GM21528 (cell line): ENCODE measurements at regions not wholly inside any gene's neighbourhood (a gene's known extent, or its start where the extent isn't known, plus 50 kb on each side); places are given as distances from the start of the nearest gene placed in this dataset.

Source experiments
- ATAC-seq: cut with Tn5 transposase; IDR thresholded peaks from one replicate; pipeline ENCODE4 v1.9.1; 2021; ENCODE audit warnings: mild to moderate bottlenecking, moderate library complexity; ENCODE audit not compliant: unreplicated experiment, low FRiP score

- ATAC-seq: no peak
These were observed 305.8 kb downstream of the EIPR1 start for GRCh38 chr2:3071685-3072263.

- ATAC-seq: no peak
These were observed 310.8 kb downstream of the EIPR1 start for GRCh38 chr2:3066831-3067230.

GRCh38 chr2:3065928-3066327, 311.7 kb downstream of the EIPR1 start:
- ATAC-seq: no peak

- ATAC-seq: no peak
These were observed 314.9 kb downstream of the EIPR1 start for GRCh38 chr2:3062476-3063260.

GRCh38 chr2:3060049-3060448, 317.6 kb downstream of the EIPR1 start:
- no peak for ATAC-seq

GRCh38 chr2:3059141-3059925, 318.3 kb downstream of the EIPR1 start:
- ATAC-seq: no peak

GRCh38 chr2:3054066-3054465, 323.6 kb downstream of the EIPR1 start:
- no peak for ATAC-seq

- no peak for ATAC-seq
These were observed 326.4 kb downstream of the EIPR1 start for GRCh38 chr2:3051266-3051665.

GRCh38 chr2:3046170-3046865, 331.3 kb downstream of the EIPR1 start:
- ATAC-seq: no peak

GRCh38 chr2:3045318-3045921, 332.2 kb downstream of the EIPR1 start:
- no peak for ATAC-seq

GRCh38 chr2:3044587-3045317, 332.9 kb downstream of the EIPR1 start:
- ATAC-seq: no peak

GRCh38 chr2:3043726-3044125, 333.9 kb downstream of the EIPR1 start:
- no peak for ATAC-seq

GRCh38 chr2:3042601-3043585, 334.7 kb downstream of the EIPR1 start:
- no peak for ATAC-seq

- no peak for ATAC-seq
These were observed 335.6 kb downstream of the EIPR1 start for GRCh38 chr2:3041841-3042600.

- no peak for ATAC-seq
These were observed 336.4 kb downstream of the EIPR1 start for GRCh38 chr2:3041246-3041645.

GRCh38 chr2:3040496-3041140, 337.0 kb downstream of the EIPR1 start:
- ATAC-seq: no peak

GRCh38 chr2:3040066-3040428, 337.6 kb downstream of the EIPR1 start:
- no peak for ATAC-seq
